OCI-LY7 (cell line): ENCODE measurements at regions not wholly inside any gene's neighbourhood (a gene's known extent, or its start where the extent isn't known, plus 50 kb on each side); places are given as distances from the start of the nearest gene placed in this dataset.

ENCODE experiments used
- BruUV-seq: library from RNA; stranded (reverse); fragments of 400-500 nt; replicated peaks from 2 replicates; lab custom pipeline; 2021; lab: Mats Ljungman, UMichigan
- CTCF ChIA-PET: fragments of 300-600 bp; sonication (Branson Sonifier 250); formaldehyde crosslinking; loops from one replicate; lab custom pipeline; 2022; ENCODE audit warnings: antibody characterized with exemption; ENCODE audit not compliant: unreplicated experiment; lab: Charles Lee
- POLR2A ChIA-PET: fragments of 300-600 bp; sonication (Branson Sonifier 250); formaldehyde crosslinking; loops from one replicate; lab custom pipeline; 2022; ENCODE audit warnings: antibody characterized with exemption; lab: Charles Lee
- DNase-seq: peaks from one replicate; pipeline ENCODE4 v3.0.0-alpha.2; 2015; ENCODE audit warnings: low spot score
- H2AFZ ChIP-seq: fragments of 200-600 bp; sonication (generic), shearing (Covaris generic); 2 replicates; pipeline ENCODE4 v1.6.1; 2014; ENCODE audit warnings: mild to moderate bottlenecking, antibody characterized with exemption, low read length, moderate library complexity
- H3K27ac ChIP-seq: fragments of 200-600 bp; sonication (generic); 2 replicates; pipeline ENCODE4 v1.5.1; 2014; ENCODE audit warnings: mixed run types, low read depth, mild to moderate bottlenecking, moderate library complexity, low read length, inconsistent platforms; ENCODE audit not compliant: poor library complexity, severe bottlenecking
- H3K36me3 ChIP-seq: fragments of 200-600 bp; sonication (generic); 2 replicates; pipeline ENCODE4 v1.6.1; 2014; ENCODE audit warnings: mild to moderate bottlenecking, antibody characterized with exemption, low read length, moderate library complexity, mixed read lengths; ENCODE audit not compliant: insufficient read depth
- H3K4me1 ChIP-seq: fragments of 200-600 bp; sonication (generic); 2 replicates; pipeline ENCODE4 v1.5.1; 2014; ENCODE audit warnings: mild to moderate bottlenecking, low read length; ENCODE audit not compliant: insufficient read depth, poor library complexity, severe bottlenecking
- H3K4me2 ChIP-seq: fragments of 200-600 bp; sonication (generic); 2 replicates; pipeline ENCODE4 v1.6.1; 2014; ENCODE audit warnings: mild to moderate bottlenecking, low read length
- H3K4me3 ChIP-seq: fragments of 200-600 bp; sonication (generic); 2 replicates; pipeline ENCODE4 v1.5.1; 2014; ENCODE audit warnings: mild to moderate bottlenecking, low read depth, low read length; ENCODE audit not compliant: poor library complexity, severe bottlenecking
- H3K79me2 ChIP-seq: fragments of 200-600 bp; sonication (generic); 2 replicates; pipeline ENCODE4 v1.6.1; 2016; ENCODE audit warnings: low read depth, mild to moderate bottlenecking, low read length, moderate library complexity, mixed read lengths; ENCODE audit not compliant: insufficient read depth
- H3K9me2 ChIP-seq: fragments of 200-600 bp; sonication (generic); 2 replicates; pipeline ENCODE4 v1.6.1; 2016; ENCODE audit warnings: mild to moderate bottlenecking, low read length, mixed read lengths; ENCODE audit not compliant: insufficient read depth
- H3K9me3 ChIP-seq: fragments of 200-600 bp; sonication (generic); 2 replicates; pipeline ENCODE4 v1.6.1; 2014; ENCODE audit warnings: mild to moderate bottlenecking, mixed run types, low read length, mixed read lengths
- H4K20me1 ChIP-seq: fragments of 200-600 bp; sonication (generic); 2 replicates; pipeline ENCODE4 v1.6.1; 2014; ENCODE audit warnings: mild to moderate bottlenecking, antibody characterized with exemption, low read length, moderate library complexity, mixed read lengths; ENCODE audit not compliant: insufficient read depth
- EZH2phosphoT487 ChIP-seq: fragments of 200-600 bp; sonication (generic); IDR thresholded peaks from 2 replicates; pipeline ENCODE4 v1.6.1; 2018; ENCODE audit warnings: low read depth, borderline replicate concordance, mild to moderate bottlenecking, mixed run types, antibody characterized with exemption, low read length, moderate library complexity, mixed read lengths
- intact Hi-C: fragments of 100-400 bp; cut with micrococcal nuclease; formaldehyde crosslinking; loops from one replicate; pipeline ENCODE4 v1.10.0; 2022; ENCODE audit not compliant: unreplicated experiment
- TF ChIP-seq, protein P1 (sequence below): fragments of 200-600 bp; sonication (generic); conservative IDR thresholded peaks from 2 replicates; pipeline ENCODE4 v1.5.1; 2014; ENCODE audit warnings: mild to moderate bottlenecking, antibody characterized with exemption, low read length, moderate library complexity, mixed read lengths

DNA sequence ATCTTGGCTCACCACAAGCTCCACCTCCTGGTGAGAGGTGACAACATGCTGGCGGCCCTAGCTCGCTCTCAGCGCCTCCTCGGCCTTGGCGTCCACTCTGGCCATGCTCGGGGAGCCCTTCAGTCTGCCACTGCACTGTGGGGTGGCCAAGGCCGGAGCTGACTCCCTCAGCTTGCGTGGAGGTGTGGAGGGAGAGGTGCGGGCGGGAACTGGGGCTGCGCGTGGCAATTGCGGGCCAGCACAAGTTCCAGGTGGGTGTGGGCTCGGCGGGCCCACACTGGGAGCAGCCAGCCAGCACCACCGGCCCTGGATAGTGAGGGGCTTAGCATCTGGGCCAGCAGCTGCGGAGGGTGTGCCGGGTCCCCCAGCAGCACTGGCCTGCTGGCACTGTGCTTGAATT lies 275.7 kb upstream of the P2RY1 start:
- Histone ChIP-seq H3K4me1 (no peaks in the 10 kb centered on the region), H2AFZ (no peak overlapping the region), H3K4me3 (no peak overlapping the region), H3K79me2 (no peaks in the 10 kb centered on the region), H3K27ac (no peak overlapping the region), H3K9me3 (no peaks in the 10 kb centered on the region), H3K4me2 (no peak overlapping the region), H3K9me2 (no peaks in the 10 kb centered on the region), H4K20me1 (no peaks in the 10 kb centered on the region), H3K36me3 (no peaks in the 10 kb centered on the region)
- BruUV-seq, result no TSS peak
- POLR2A ChIA-PET, result interaction anchor here (0.6 kb wide), 4 partner anchors 169 to 1444 kb away, joined by 3 to 4 read pairs (median 3); no protein-coding TSS in a partner anchor
- TF ChIP-seq, protein P1, sequence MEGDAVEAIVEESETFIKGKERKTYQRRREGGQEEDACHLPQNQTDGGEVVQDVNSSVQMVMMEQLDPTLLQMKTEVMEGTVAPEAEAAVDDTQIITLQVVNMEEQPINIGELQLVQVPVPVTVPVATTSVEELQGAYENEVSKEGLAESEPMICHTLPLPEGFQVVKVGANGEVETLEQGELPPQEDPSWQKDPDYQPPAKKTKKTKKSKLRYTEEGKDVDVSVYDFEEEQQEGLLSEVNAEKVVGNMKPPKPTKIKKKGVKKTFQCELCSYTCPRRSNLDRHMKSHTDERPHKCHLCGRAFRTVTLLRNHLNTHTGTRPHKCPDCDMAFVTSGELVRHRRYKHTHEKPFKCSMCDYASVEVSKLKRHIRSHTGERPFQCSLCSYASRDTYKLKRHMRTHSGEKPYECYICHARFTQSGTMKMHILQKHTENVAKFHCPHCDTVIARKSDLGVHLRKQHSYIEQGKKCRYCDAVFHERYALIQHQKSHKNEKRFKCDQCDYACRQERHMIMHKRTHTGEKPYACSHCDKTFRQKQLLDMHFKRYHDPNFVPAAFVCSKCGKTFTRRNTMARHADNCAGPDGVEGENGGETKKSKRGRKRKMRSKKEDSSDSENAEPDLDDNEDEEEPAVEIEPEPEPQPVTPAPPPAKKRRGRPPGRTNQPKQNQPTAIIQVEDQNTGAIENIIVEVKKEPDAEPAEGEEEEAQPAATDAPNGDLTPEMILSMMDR, result no peak
- no peak for TF ChIP-seq EZH2phosphoT487
- no peak for DNase-seq
- CTCF ChIA-PET, result no interaction called here
- intact Hi-C loops, result no loop called here

DNA sequence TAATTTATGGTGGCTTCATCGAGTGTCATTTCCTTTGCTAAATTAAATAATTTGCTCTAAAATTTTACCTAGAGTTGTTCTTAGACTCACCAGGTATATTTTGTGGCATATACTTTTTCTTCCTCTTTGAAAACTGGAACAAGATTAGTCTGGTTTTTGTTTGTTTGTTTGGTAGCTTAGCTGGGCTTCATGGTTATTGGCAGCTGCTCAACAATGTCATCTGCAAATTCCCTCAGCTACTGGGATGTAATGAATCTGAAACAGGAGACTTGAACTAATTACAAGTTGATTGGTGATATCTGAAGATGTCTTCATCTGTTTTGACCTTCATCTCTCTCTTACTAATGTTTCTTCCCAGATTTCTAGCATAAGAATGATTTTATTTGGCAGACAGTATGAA lies 270.5 kb upstream of the P2RY1 start:
- no peak overlapping the region for H3K4me2 ChIP-seq
- ChIA-PET POLR2A (no interaction called here), CTCF (no interaction called here)
- H3K9me3 ChIP-seq, result no peaks in the 10 kb centered on the region
- H2AFZ ChIP-seq, result no peak overlapping the region
- no peaks in the 10 kb centered on the region for H3K79me2 ChIP-seq
- DNase-seq, result no peak
- H3K27ac ChIP-seq, result no peak overlapping the region
- no peaks in the 10 kb centered on the region for H3K36me3 ChIP-seq
- H4K20me1 ChIP-seq, result no peaks in the 10 kb centered on the region
- intact Hi-C loops, result no loop called here
- no peaks in the 10 kb centered on the region for H3K9me2 ChIP-seq
- H3K4me3 ChIP-seq, result no peak overlapping the region
- no peaks in the 10 kb centered on the region for H3K4me1 ChIP-seq
- TF ChIP-seq, protein P1, result no peak
- TF ChIP-seq EZH2phosphoT487, result no peak
- no TSS peak for BruUV-seq

DNA sequence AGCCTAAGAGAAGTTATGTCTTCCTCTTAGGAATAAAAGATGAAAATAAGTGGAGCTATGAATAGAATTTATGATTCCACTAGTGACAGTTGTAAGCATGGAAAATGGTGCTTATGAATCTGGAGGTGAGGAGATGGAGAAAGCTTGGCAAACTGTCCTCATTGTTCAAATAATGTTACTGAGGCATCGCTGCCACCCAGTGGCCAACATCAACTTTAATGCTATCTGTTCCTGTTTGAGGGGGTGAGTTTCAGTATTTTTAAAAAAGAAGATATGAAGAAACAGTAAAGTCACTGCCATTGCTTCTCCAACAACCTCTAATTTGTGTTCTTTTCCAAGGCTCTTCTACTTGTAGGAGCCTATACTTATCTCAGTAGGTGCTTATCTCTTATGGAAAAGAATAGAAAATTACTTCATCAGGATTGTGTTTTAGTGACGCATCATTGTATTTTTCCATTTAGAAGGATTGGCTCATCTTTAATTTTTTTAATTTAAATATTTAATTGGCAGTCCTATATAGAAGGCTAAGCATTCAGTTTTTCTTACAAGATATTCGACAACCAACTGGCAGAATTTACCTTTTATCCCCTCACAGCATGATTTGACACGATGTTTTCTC lies 260.4 kb upstream of the P2RY1 start:
- no peaks in the 10 kb centered on the region for H3K4me1 ChIP-seq
- no peak overlapping the region for H3K27ac ChIP-seq
- no peak for TF ChIP-seq EZH2phosphoT487
- TF ChIP-seq, protein P1, result peak; percentile 78
- no peak overlapping the region for H3K4me2 ChIP-seq
- intact Hi-C loops, result loop anchor here (2.0 to 10.0 kb wide), 2 partner anchors 98 to 390 kb away; no protein-coding TSS in a partner anchor
- ChIA-PET CTCF (no interaction called here), POLR2A (interaction anchor here (0.9 kb wide), 2 partner anchors 11 to 13 kb away, joined by 3 to 4 read pairs; no protein-coding TSS in a partner anchor)
- H3K79me2 ChIP-seq, result no peaks in the 10 kb centered on the region
- no peaks in the 10 kb centered on the region for H3K36me3 ChIP-seq
- peak; percentile 35 for DNase-seq
- H3K9me3 ChIP-seq, result no peaks in the 10 kb centered on the region
- no TSS peak for BruUV-seq
- no peak overlapping the region for H2AFZ ChIP-seq
- no peaks in the 10 kb centered on the region for H4K20me1 ChIP-seq
- no peak overlapping the region for H3K4me3 ChIP-seq
- H3K9me2 ChIP-seq, result no peaks in the 10 kb centered on the region
